HCT116 (cell line): ENCODE measurements at regions not wholly inside any gene's neighbourhood (a gene's known extent, or its start where the extent isn't known, plus 50 kb on each side); places are given as distances from the start of the nearest gene placed in this dataset.

ENCODE experiments used
- CEBPB ChIP-seq: IDR thresholded peaks from 2 replicates; pipeline ENCODE4 v1.6.1; 2012; ENCODE audit warnings: low read depth
- EZH2 ChIP-seq: fragments of 200-600 bp; sonication (generic); IDR thresholded peaks from 2 replicates; pipeline ENCODE4 v1.6.1; 2017; ENCODE audit warnings: antibody characterized with exemption, mixed run types
- POLR2A ChIP-seq: IDR thresholded peaks from 2 replicates; pipeline ENCODE4 v1.7.0; 2011; ENCODE audit warnings: borderline replicate concordance; ENCODE audit not compliant: insufficient read depth, insufficient read length; ENCODE audit errors: extremely low read depth
- POLR2AphosphoS5 ChIP-seq: IDR thresholded peaks from 2 replicates; pipeline ENCODE4 v1.6.1; 2011; ENCODE audit warnings: mild to moderate bottlenecking, low read depth, low read length, moderate library complexity
- RAD21 ChIP-seq: IDR thresholded peaks from 2 replicates; pipeline ENCODE4 v1.6.1; 2012; ENCODE audit warnings: low read depth, mild to moderate bottlenecking
- SP1 ChIP-seq: IDR thresholded peaks from 2 replicates; pipeline ENCODE4 v1.6.1; 2012; ENCODE audit warnings: low read depth
- TF ChIP-seq, protein P1 (sequence below), 3 experiments: fragments of 200-600 bp in 1 of 3; sonication (generic) in 1 of 3; IDR thresholded peaks in 2 of 3; conservative IDR thresholded peaks in 1 of 3; 2 replicates each; pipeline ENCODE4 v1.5.1; 2012 to 2017; ENCODE audit warnings: low read depth in 2 of 3, low read length in 2 of 3, antibody characterized with exemption in 1 of 3, borderline replicate concordance in 1 of 3, control low read depth in 1 of 3, mild to moderate bottlenecking in 1 of 3, mixed read lengths in 1 of 3, mixed run types in 1 of 3, moderate library complexity in 1 of 3; ENCODE audit not compliant: insufficient read depth in 1 of 3
- TF ChIP-seq, protein P2 (sequence below): IDR thresholded peaks from 2 replicates; pipeline ENCODE4 v1.6.1; 2012
- TF ChIP-seq, protein P3 (sequence below): IDR thresholded peaks from 2 replicates; pipeline ENCODE4 v1.6.1; 2012

DNA sequence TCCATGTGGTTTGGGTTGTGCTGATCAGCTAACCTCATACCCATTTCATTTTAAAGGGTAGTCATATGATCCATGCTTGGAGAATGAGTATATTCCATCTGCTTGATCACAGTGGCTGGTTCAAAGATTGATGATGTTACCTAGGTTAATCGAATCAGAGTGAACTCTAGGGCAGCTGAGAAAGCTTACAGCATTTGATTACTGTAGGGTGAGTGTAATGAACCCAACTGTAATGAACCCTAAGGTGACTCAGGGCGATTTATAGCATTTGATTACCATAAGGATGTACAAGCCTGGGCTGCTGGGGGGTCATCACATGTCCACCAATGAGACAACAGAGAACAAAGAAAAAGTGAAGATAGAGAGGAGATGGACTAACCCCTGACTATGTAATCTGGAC lies 523.1 kb downstream of the ADRA2A start:
- TF ChIP-seq, protein P1, sequence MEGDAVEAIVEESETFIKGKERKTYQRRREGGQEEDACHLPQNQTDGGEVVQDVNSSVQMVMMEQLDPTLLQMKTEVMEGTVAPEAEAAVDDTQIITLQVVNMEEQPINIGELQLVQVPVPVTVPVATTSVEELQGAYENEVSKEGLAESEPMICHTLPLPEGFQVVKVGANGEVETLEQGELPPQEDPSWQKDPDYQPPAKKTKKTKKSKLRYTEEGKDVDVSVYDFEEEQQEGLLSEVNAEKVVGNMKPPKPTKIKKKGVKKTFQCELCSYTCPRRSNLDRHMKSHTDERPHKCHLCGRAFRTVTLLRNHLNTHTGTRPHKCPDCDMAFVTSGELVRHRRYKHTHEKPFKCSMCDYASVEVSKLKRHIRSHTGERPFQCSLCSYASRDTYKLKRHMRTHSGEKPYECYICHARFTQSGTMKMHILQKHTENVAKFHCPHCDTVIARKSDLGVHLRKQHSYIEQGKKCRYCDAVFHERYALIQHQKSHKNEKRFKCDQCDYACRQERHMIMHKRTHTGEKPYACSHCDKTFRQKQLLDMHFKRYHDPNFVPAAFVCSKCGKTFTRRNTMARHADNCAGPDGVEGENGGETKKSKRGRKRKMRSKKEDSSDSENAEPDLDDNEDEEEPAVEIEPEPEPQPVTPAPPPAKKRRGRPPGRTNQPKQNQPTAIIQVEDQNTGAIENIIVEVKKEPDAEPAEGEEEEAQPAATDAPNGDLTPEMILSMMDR (IDR thresholded peaks at IDR 0.05 in 2 of 3, conservative IDR thresholded peaks at IDR 0.05 in 1 of 3; ENCODE audit: borderline replicate concordance in 1 of 3, insufficient read depth in 1 of 3, low read depth in 2 of 3, low read length in 2 of 3), result no peak
- TF ChIP-seq SP1 (no peak), POLR2A (no peak), CEBPB (no peak), RAD21 (no peak), EZH2 (no peak), POLR2AphosphoS5 (no peak)
- TF ChIP-seq, protein P2, sequence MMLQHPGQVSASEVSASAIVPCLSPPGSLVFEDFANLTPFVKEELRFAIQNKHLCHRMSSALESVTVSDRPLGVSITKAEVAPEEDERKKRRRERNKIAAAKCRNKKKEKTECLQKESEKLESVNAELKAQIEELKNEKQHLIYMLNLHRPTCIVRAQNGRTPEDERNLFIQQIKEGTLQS, result no peak
- TF ChIP-seq, protein P3, sequence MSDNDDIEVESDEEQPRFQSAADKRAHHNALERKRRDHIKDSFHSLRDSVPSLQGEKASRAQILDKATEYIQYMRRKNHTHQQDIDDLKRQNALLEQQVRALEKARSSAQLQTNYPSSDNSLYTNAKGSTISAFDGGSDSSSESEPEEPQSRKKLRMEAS, result no peak
